Activated CD4-positive, alpha-beta T cell treated with anti-CD3 and anti-CD28 coated beads for 4 hours (primary cell): ENCODE measurements at regions not wholly inside any gene's neighbourhood (a gene's known extent, or its start where the extent isn't known, plus 50 kb on each side); places are given as distances from the start of the nearest gene placed in this dataset.
"Not testable (repeated sequence)": the region's sequence is repeated elsewhere in the genome, so short reads cannot be mapped to it uniquely, and the experiment has no call there.

Experiments used
- DNase-seq, 2 donors: peaks; one replicate each; pipeline ENCODE4 v3.0.0-alpha.2; 2020

DNA sequence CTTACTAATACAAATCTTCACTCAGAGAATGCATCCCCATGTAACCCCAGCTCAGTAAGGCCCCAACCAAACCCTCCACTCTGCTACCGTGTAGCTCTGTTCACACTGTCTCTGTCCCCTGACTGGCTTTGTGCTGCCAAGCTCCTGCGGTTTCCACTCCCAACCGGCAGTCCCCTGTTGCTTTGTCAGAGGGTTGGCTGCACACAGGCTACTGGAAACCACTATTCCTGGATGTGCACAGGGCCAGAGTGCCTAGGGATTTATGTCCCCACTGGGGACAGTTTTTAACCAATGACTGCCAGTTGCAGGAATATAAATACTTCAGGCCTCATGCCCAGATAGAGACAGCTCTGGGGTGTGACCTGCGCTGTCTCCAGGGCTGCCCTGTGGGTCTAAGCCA lies 157.1 kb upstream of the C16orf82 start:
- no peak for DNase-seq

- DNase-seq: no peak
Measured at GRCh38 chr16:26911436-26911835, 155.3 kb upstream of the C16orf82 start.

- DNase-seq: no peak
Measured at GRCh38 chr16:26913851-26914250, 152.9 kb upstream of the C16orf82 start.

- DNase-seq: no peak
Measured at GRCh38 chr16:26930786-26931581, 135.7 kb upstream of the C16orf82 start.

DNA sequence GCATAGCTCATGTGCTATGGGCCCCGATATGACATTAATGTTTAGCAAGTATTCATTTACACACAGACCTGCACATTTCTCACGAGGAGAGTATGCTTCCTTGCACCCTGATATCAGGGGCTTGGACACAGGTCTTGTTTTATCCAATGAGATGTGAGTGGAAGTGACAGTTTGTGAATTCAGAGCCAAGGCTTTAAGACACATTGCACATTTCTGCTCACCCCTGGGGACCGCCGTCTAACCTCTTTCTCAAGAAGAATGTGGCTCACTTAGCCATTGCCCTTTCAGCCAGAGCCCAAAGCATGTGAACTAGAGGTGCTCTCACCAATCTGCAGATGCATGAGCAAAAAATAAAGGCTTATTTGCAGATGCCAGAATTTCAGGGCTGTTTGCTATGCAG lies 116.1 kb upstream of the C16orf82 start:
- DNase-seq: no peak

- DNase-seq: no peak
Measured at GRCh38 chr16:26951950-26952349, 114.8 kb upstream of the C16orf82 start.

DNA sequence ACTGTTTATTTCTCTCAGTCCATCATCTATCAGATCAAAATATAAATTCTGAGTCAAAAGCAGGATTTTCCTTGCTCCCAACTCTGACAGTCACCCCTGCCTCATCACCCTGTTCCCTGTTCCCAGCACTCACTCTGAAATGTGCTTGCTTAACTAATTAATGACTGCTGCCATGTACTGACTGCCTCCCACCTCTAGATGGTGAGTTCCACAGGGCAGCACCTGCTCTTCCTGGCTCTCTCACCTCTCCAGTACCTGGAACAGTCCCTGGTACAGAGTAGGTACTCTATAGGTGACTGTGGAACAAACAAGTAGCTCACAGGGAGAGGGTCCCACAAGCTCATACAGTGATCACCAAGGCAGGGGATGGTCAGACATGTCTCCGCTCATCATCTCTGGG lies 114.3 kb upstream of the C16orf82 start:
- DNase-seq: no peak

GRCh38 chr16:26957283-26957859 lies 109.4 kb upstream of the C16orf82 start:
- DNase-seq: no peak

- no peak for DNase-seq
Measured at GRCh38 chr16:26959416-26960009, 107.2 kb upstream of the C16orf82 start.

DNA sequence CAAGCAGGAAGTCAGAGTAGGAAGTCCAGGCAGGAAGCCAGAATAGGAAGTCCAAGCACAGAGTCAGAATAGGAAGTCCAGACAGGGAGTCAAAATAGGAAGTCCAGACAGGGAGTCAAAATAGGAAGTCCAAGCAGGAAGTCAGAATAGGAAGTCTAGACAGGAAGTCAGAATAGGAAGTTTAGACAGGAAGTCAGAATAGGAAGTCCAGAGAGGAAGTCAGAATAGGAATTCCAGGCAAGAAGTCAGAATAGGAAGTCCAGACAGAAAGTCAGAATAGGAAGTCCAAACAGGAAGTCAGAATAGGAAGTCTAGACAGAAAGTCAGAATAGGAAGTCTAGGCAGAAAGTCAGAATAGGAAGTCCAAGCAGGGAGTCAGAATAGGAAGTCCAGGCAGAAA lies 105.3 kb upstream of the C16orf82 start:
- DNase-seq: no peak

DNA sequence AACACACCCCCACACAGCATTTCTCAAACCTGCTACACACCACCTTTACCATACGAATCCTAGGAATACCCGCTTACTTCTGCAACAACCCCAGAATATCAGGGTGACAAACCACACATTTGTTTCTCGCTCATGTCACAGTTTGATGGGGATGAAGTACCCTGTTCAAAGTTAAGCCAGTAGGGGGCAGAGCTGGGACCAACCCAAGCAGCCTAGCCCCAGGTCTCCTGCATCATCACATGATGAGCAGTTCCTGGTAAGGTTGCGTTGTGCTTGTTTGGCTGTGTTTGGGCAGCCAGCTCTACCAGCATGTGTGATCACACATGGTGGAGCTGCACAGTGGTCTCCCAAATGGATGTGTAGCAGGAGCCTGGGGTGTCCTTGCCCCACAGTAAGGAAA lies 103.6 kb upstream of the C16orf82 start:
- peak in 1 of 2 donors; percentile 21 for DNase-seq

DNA sequence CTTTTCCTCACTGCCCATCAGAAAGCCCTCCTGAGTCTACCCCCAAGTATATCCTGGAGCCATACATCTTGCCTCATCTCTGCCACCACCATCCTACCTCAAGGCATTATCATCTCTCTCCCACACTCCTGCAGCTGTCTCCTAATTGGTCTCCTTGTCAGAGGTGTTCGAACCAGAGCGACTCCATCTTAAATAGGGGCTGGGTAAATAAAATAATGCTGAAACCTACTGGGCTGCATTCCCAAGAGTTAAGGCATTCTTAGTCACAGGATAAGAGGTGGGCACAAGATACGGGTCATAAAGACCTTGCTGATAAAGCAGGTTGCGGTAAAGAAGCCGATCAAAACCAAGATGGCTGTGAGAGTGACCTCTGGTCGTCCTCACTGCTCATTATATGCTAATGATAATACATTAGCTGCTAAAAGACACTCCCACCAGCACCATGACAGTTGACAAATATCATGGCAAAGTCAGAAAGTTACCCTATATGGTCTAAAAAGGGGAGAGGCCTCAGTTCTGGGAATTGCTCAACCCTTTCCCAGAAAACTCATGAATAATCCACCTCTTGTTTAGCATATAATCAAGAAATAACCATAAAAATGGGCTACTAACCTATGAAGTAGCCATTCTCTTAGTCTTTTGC lies 97.0 kb upstream of the C16orf82 start:
- DNase-seq: no peak

DNA sequence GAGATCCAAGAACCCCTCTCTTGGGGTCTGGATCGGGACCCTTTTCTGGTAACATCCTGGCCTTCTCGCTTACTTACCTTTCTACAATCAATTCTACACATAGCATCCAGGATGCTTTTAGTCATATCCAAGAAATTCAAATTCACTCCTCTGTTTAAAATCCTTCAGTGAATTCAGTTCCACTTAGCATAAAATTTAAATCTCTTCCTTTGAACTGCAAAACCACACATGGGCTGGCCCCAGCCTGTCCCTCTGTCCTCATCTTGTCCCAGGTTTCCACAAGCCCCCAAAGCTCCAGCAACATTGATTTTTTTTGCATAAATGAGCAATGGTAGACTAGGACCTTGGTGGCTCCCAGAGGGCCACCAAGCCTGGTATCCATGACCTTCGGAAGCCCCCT lies 96.4 kb upstream of the C16orf82 start:
- DNase-seq: no peak

DNA sequence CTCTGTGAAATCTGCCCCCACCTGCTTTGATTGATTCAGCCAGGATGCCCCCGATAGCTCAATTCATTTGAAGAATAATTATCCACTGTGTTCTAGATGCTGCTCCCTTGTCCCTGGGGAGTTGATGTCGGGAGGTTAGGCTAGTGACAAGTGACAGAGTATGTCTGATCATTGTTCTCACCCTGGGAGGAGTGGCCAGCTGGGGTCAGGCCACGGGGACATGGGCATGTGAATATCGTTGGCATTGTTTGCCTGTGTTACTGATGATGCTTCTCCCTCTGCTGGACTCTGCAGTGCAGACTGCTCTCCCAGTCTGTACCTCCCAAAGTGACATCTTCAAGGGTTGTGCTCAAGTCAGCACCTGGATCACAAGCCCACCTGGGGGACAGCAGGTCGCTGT lies 89.9 kb upstream of the C16orf82 start:
- no peak for DNase-seq

DNA sequence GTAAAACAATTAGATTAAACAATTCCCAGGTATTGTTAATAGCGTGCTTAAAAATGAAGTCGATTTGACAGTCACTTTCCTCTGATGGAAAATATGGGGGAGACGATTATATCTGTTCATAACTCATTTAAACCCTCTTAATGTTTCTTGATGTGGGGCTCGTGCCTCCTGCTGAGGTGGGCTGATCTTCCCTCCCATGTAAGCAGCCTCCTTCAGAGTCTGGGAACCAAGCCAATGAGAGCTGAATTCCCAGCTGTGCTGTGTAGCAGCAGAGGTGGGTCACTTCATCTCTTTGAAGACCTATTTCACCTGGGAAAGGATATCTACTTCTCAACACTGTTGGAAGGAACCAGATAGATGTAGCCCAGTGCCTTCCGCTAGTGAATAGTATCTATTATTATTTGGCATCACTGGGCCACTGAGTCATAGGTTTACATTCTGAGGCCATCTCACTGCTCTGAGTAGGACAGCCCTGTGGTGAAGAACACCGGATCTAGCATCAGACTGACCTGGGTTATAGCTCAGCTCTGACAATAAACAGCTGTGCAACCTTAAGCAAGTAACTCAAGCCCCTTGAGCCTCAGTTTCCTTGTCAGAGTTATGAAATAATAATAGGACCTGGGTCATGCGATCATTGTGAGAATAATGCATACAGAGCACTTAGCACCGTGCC lies 85.3 kb upstream of the C16orf82 start:
- no peak for DNase-seq

DNA sequence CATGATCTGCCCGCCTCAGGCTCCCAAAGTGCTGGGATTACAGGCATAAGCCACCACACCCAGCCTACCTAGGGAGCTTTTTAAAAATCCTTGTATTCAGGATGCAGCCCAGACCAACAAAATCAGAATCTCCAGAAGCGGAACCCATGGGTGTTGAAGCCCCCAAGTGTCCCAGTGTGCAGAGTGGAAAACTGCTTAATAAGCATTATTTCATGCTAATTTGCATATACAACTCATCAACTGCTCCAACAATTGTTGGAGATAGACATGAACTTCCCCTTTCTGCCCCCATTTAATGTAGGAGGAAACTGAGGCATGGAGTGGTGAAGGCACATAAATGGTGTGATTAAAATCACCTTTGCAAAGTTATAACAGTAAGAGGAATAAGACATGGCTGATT lies 84.3 kb upstream of the C16orf82 start:
- no peak for DNase-seq

DNA sequence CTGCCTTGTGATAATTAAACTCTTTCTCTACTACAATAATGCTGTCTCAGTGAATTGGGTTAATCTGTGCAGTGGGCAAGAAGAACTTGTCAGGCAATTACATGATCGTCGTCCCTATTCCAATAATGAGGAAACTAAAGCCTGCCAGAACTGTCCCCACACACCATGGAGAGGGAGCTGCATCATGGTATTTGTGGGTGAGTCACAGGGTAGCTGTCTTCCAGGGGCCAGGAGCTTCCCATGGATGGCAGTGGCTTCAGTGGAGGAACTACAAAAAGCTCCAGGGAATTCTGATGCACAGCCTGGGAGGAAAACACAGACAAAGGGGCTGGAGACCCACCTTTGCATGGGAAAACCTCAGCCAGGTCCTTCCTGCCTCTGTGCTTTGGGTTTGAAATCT lies 83.3 kb upstream of the C16orf82 start:
- DNase-seq: no peak

GRCh38 chr16:26985100-26986065 lies 81.3 kb upstream of the C16orf82 start:
- no peak for DNase-seq

DNA sequence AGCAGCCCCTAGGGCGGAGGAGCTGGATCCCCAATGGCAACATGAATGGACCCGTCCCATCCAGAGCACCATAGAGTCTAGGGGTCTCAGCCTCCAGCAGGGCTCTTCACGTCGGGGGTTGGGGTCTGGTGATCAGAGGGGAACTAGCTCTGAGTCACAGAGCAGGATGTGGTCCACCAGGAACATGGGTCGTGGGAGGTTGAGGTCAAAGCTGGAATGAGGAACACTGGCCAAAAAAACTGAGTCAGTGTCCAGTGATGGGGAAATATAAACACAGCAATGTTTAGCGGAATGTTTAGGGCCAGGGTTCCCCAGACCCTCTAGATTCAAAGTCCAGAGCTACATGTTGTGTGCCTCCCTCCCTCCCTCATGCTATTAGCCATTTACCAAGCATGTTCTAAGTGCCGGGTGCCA lies 79.1 kb upstream of the C16orf82 start:
- no peak for DNase-seq

- no peak for DNase-seq
Measured at GRCh38 chr16:26988186-26988585, 78.5 kb upstream of the C16orf82 start.

GRCh38 chr16:26990384-26991120 lies 76.2 kb upstream of the C16orf82 start:
- DNase-seq: not testable (repeated sequence)
